Ovary (tissue), 7 donors: ENCODE measurements at regions not wholly inside any gene's neighbourhood (a gene's known extent, or its start where the extent isn't known, plus 50 kb on each side); places are given as distances from the start of the nearest gene placed in this dataset.
"Not testable (repeated sequence)": the region's sequence is repeated elsewhere in the genome, so short reads cannot be mapped to it uniquely, and the experiment has no call there.

Source experiments
- DNase-seq, 5 donors: peaks; one replicate each; pipeline ENCODE4 v3.0.0-alpha.2; 2019 to 2020
- H3K27ac ChIP-seq, 2 donors: fragments of 200-600 bp; one replicate each; pipeline versions ENCODE4 v1.5.1 to v1.8.0; 2019 to 2022
- H3K27me3 ChIP-seq: fragments of 200-600 bp; one replicate; pipeline ENCODE4 v1.8.0; 2022
- H3K36me3 ChIP-seq: fragments of 200-600 bp; sonication (generic); one replicate; pipeline ENCODE4 v1.5.1; 2019
- H3K4me1 ChIP-seq: one replicate; pipeline ENCODE4 v1.8.1; 2013; ENCODE audit warnings: mild to moderate bottlenecking, moderate library complexity; ENCODE audit not compliant: insufficient read depth
- H3K4me3 ChIP-seq: fragments of 200-600 bp; sonication (generic); one replicate; pipeline ENCODE4 v1.5.1; 2017
- H3K9me3 ChIP-seq, 2 donors: fragments of 200-600 bp in 1 of 2; sonication (generic) in 1 of 2; one replicate each; pipeline versions ENCODE4 v1.5.1 to v1.8.1; 2013 to 2019; ENCODE audit warnings: mild to moderate bottlenecking in 1 of 2, moderate library complexity in 1 of 2
- EP300 ChIP-seq: sonication (generic); formaldehyde crosslinking; IDR thresholded peaks from one replicate; pipeline ENCODE4 v1.6.1; 2017; ENCODE audit warnings: antibody characterized with exemption
- POLR2A ChIP-seq: fragments of 450-650 bp; IDR thresholded peaks from one replicate; pipeline ENCODE4 v1.6.1; 2017; ENCODE audit warnings: antibody characterized with exemption, mild to moderate bottlenecking, moderate library complexity
- WGBS, 3 donors: extraction: QIAGEN DNeasy Blood & Tissue Kit in 1 of 3; methylation state at CpG; one replicate each; pipeline versions ENCODE4 v1.1.5 to v1.1.7; 2013 to 2017; 5-methylcytosine and 5-hydroxymethylcytosine counted together
- intact Hi-C, 4 donors: fragments of 100-400 bp; cut with DNase I; formaldehyde crosslinking; loops; one replicate each; pipeline versions ENCODE4 v1.11.0 to v1.15.1; 2022 to 2023
- TF ChIP-seq, protein P1 (sequence below), 3 donors: fragments of 450-650 bp in 2 of 3; fragments of 200-600 bp in 1 of 3; IDR thresholded peaks; one replicate each; pipeline versions ENCODE4 v1.5.1 to v1.8.0; 2016 to 2022; ENCODE audit warnings: antibody characterized with exemption in 3 of 3, mild to moderate bottlenecking in 1 of 3
- donor health status: DM: no; HTN: no; CAD: no; lungs with moderate emphysema.
- donor health status: DM: no; HTN: no; CAD: no.
- donor health status: Bipolar disorder and iron deficiency.
- donor health status: DM: no; HTN: no; CAD: no.
- donor health status: DM: yes; HTN: yes; CAD: no.

DNA sequence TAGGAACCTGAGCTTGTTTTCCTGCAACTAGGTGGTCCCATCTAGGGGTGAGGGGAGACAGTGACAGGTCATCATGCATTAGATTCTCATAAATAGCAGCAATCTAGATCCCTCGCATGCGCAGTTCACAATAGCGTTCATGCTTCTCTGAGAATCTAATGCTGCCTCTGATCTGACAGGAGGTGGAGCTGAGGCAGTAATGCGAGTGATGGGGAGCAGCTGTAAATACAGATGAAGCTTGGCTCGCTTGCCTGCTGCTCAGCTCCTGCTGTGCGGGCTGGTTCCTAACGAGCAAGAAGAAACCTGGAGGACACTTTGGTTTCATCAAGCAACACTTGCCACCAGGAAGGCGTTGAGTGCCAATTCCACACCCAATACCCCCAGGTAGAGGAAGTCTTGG, 95.1 kb upstream of the OLIG2 start:
- 32 to 43% (median 42%) methylated on average over 8 of the region's 8 CpGs for WGBS, 3 donors

DNA sequence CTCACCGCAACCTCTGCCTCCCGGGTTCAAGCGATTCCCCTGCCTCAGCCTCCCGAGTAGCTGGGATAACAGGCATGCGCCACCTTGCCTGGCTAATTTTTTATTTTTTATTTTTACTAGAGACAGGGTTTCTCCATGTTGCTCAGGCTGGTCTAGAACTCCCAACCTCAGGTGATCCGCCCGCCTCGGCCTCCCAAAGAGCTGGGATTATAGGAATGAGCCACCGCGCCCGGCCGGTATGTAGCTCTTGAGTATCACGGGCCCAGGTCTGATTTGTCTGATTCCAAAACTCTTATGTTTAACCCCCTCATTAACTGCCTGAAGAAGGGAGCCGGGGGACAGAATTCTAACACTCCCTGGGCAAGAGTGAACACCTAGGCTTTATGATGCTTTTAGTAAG, 91.7 kb upstream of the OLIG2 start:
- WGBS, 3 donors: 91 to 94% (median 93%) methylated on average over 14 of the region's 14 CpGs
- not testable (repeated sequence) for H3K4me1 ChIP-seq, H3K27me3 ChIP-seq, H3K9me3 ChIP-seq, H3K4me3 ChIP-seq, H3K36me3 ChIP-seq, DNase-seq, H3K27ac ChIP-seq
- intact Hi-C loops: loop anchor here in 1 of 4 donors (10.0 kb wide), 1 partner anchor 521 kb away; no protein-coding TSS in a partner anchor

More for the DNA sequence above, 95.1 kb upstream of the OLIG2 start:
- Histone ChIP-seq H3K4me3 (no peak overlapping the region), H3K9me3 (no peaks in the 10 kb centered on the region), H3K27me3 (no peaks in the 10 kb centered on the region), H3K36me3 (no peaks in the 10 kb centered on the region), H3K4me1 (no peaks in the 10 kb centered on the region), H3K27ac (no peak overlapping the region)
- TF ChIP-seq POLR2A (no peak), EP300 (no peak)
- TF ChIP-seq, protein P1, sequence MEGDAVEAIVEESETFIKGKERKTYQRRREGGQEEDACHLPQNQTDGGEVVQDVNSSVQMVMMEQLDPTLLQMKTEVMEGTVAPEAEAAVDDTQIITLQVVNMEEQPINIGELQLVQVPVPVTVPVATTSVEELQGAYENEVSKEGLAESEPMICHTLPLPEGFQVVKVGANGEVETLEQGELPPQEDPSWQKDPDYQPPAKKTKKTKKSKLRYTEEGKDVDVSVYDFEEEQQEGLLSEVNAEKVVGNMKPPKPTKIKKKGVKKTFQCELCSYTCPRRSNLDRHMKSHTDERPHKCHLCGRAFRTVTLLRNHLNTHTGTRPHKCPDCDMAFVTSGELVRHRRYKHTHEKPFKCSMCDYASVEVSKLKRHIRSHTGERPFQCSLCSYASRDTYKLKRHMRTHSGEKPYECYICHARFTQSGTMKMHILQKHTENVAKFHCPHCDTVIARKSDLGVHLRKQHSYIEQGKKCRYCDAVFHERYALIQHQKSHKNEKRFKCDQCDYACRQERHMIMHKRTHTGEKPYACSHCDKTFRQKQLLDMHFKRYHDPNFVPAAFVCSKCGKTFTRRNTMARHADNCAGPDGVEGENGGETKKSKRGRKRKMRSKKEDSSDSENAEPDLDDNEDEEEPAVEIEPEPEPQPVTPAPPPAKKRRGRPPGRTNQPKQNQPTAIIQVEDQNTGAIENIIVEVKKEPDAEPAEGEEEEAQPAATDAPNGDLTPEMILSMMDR (IDR thresholded peaks at IDR 0.05): no peak
- intact Hi-C loops: loop anchor here in 1 of 4 donors (10.0 kb wide), 1 partner anchor 524 kb away; no protein-coding TSS in a partner anchor
- no peak for DNase-seq

DNA sequence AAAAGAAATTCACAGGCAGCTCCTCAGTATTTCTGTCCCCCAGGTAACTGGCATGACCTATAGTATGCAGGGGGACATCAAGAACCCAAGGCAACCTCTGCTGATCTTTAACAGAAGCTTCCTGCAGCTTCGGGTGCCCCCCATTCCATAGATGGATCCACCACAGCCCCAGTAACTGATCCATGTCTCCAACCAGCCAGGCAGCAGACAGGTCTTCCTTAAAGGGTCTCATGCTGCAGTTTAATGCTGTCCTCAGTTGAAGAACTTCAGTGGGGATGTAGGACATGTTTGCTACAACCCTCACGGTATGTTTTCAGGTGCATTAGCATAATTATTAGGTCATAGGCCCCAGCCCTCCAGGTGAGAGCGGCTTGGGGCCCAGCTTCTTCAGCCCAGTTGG, 90.9 kb upstream of the OLIG2 start:
- Histone ChIP-seq H3K4me1 (no peaks in the 10 kb centered on the region), H3K27me3 (no peaks in the 10 kb centered on the region), H3K36me3 (no peaks in the 10 kb centered on the region), H3K27ac (no peak overlapping the region), H3K9me3 (no peaks in the 10 kb centered on the region), H3K4me3 (no peak overlapping the region)
- TF ChIP-seq EP300 (no peak), POLR2A (no peak)
- DNase-seq: no peak
- 74 to 83% (median 81%) methylated on average over 3 of the region's 3 CpGs for WGBS, 3 donors
- intact Hi-C loops: loop anchor here in 1 of 4 donors (10.0 kb wide), 1 partner anchor 520 kb away; no protein-coding TSS in a partner anchor

DNA sequence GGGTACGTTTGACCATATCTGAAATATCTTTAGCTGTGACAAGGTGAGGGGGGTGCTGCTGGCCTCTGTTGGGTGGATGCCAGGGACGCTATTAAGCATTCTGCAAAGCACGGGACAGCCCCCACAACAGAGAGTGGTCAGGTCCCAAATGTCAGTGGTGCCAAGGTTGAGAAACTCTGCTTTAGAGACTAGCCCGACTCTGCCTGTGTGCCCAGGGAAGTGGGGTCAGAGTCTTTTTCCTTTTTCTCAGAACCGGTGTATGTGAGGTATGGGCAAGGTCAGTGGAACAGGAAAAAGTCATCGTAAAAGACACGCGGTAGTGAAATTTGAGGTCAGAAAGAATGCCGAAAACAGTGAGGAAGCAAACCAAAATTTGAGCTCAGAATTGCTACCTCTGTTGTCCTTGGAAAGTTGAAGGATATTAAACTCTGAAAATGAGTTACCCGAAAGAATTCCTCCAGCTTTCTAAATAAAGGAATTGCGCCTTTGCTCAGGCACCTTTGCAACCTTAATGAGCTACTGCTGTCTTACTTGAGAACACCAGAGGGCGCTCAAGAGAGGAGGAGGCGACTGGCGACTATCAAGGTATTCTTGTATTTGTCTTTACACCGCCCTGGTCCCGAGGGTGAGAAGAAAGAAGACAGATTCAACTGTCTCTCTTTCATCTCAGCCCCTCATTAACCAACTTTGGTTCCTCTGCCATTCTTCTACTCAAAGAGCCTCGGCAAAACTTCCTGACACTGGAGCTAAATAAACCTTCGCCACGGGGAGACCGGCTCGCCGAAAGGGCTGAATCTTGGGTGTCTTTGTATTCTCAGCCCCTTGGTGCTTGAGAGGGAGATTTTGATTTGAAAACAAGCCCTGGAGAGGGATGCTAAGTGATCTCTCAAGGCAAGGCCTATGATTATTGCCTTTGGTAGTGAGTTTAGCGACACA, 85.4 kb upstream of the OLIG2 start:
- Histone ChIP-seq H3K27ac (no peak overlapping the region), H3K27me3 (no peaks in the 10 kb centered on the region), H3K9me3 (no peaks in the 10 kb centered on the region), H3K4me1 (no peaks in the 10 kb centered on the region), H3K36me3 (no peaks in the 10 kb centered on the region), H3K4me3 (no peak overlapping the region)
- intact Hi-C loops: loop anchor here in 1 of 4 donors (10.0 kb wide), 1 partner anchor 504 kb away; no protein-coding TSS in a partner anchor
- DNase-seq: peak in 1 of 5 donors; percentile 30
- no peak for TF ChIP-seq EP300
- TF ChIP-seq POLR2A: no peak
- TF ChIP-seq, protein P1 (IDR thresholded peaks at IDR 0.05): peak in 1 of 3 donors; percentile 16
- WGBS, 3 donors: 46 to 49% (median 48%) methylated on average over 23 of the region's 23 CpGs

DNA sequence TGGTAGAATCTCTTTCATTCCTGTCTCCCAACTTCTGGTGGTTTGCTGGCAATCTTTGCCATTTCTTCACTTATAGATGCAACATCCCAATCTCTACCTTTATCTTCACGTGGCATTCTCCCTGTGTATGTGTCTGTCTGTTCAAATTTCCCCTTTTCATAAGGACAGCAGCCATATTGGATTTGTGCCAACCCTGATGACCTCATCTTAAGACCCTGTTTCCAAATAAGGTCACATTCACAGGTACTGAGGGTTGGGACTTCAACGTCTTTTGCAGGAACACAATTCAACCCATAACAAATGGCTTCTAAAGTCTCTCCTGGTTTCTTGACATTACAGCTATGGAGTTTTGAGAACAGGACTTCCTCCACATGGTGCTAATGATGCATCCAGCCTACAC, 84.5 kb upstream of the OLIG2 start:
- Histone ChIP-seq H3K4me1 (no peaks in the 10 kb centered on the region), H3K9me3 (no peaks in the 10 kb centered on the region), H3K27ac (no peak overlapping the region), H3K27me3 (no peaks in the 10 kb centered on the region), H3K4me3 (no peak overlapping the region), H3K36me3 (no peaks in the 10 kb centered on the region)
- DNase-seq: no peak
- 73 to 80% (median 75%) methylated on average over 2 of the region's 2 CpGs for WGBS, 3 donors
- TF ChIP-seq, protein P1 (IDR thresholded peaks at IDR 0.05): no peak
- no peak for TF ChIP-seq EP300
- intact Hi-C loops: loop anchor here in 1 of 4 donors (10.0 kb wide), 1 partner anchor 504 kb away; no protein-coding TSS in a partner anchor
